ENCODE measurements at regions not wholly inside any gene's neighbourhood (a gene's known extent, or its start where the extent isn't known, plus 50 kb on each side); places are given as distances from the start of the nearest gene placed in this dataset.

- no peaks in the 10 kb centered on the region for H3K27me3 ChIP-seq (ENCODE audit: control insufficient read depth, insufficient read depth, low read length)
- H3K4me3 ChIP-seq (ENCODE audit: low read length), result no peak overlapping the region
- no peak overlapping the region for H3K27ac ChIP-seq (ENCODE audit: low read length)
- no peaks in the 10 kb centered on the region for H3K36me3 ChIP-seq (ENCODE audit: control insufficient read depth, insufficient read depth, low read length)
- H3K9me3 ChIP-seq (ENCODE audit: control insufficient read depth, low read depth, low read length), result no peaks in the 10 kb centered on the region
- no peaks in the 10 kb centered on the region for H3K4me1 ChIP-seq (ENCODE audit: control insufficient read depth, insufficient read depth, low read length)
- no peak for DNase-seq
Measured at GRCh38 chr1:221101807-221102605, 222.8 kb downstream of the HLX start.

GRCh38 chr1:221104596-221104995, 225.4 kb downstream of the HLX start:
- no peak overlapping the region for H3K4me3 ChIP-seq (ENCODE audit: low read length)
- no CpG with 5 or more reads among the region's 3 CpGs for WGBS (ENCODE audit: insufficient coverage, low lambda C conversion rate)
- no peak for DNase-seq
- no peaks in the 10 kb centered on the region for H3K36me3 ChIP-seq (ENCODE audit: control insufficient read depth, insufficient read depth, low read length)
- no peaks in the 10 kb centered on the region for H3K4me1 ChIP-seq (ENCODE audit: control insufficient read depth, insufficient read depth, low read length)
- H3K9me3 ChIP-seq (ENCODE audit: control insufficient read depth, low read depth, low read length), result no peaks in the 10 kb centered on the region
- H3K27me3 ChIP-seq (ENCODE audit: control insufficient read depth, insufficient read depth, low read length), result no peaks in the 10 kb centered on the region
- H3K27ac ChIP-seq (ENCODE audit: low read length), result no peak overlapping the region

GRCh38 chr1:221105578-221105977, 226.3 kb downstream of the HLX start:
- 43% methylated on average over 1 of the region's 1 CpG for WGBS (ENCODE audit: insufficient coverage, low lambda C conversion rate)
- H3K4me1 ChIP-seq (ENCODE audit: control insufficient read depth, insufficient read depth, low read length), result no peaks in the 10 kb centered on the region
- H3K36me3 ChIP-seq (ENCODE audit: control insufficient read depth, insufficient read depth, low read length), result no peaks in the 10 kb centered on the region
- no peak for DNase-seq
- no peak overlapping the region for H3K4me3 ChIP-seq (ENCODE audit: low read length)
- H3K27ac ChIP-seq (ENCODE audit: low read length), result no peak overlapping the region
- H3K9me3 ChIP-seq (ENCODE audit: control insufficient read depth, low read depth, low read length), result no peaks in the 10 kb centered on the region
- H3K27me3 ChIP-seq (ENCODE audit: control insufficient read depth, insufficient read depth, low read length), result no peaks in the 10 kb centered on the region

- H3K36me3 ChIP-seq (ENCODE audit: control insufficient read depth, insufficient read depth, low read length), result no peaks in the 10 kb centered on the region
- no peak overlapping the region for H3K4me3 ChIP-seq (ENCODE audit: low read length)
- H3K27me3 ChIP-seq (ENCODE audit: control insufficient read depth, insufficient read depth, low read length), result no peaks in the 10 kb centered on the region
- H3K4me1 ChIP-seq (ENCODE audit: control insufficient read depth, insufficient read depth, low read length), result no peaks in the 10 kb centered on the region
- no peak for DNase-seq
- no peak overlapping the region for H3K27ac ChIP-seq (ENCODE audit: low read length)
- WGBS (ENCODE audit: insufficient coverage, low lambda C conversion rate), result 100% methylated on average over 2 of the region's 3 CpGs
- no peaks in the 10 kb centered on the region for H3K9me3 ChIP-seq (ENCODE audit: control insufficient read depth, low read depth, low read length)
Measured at GRCh38 chr1:221106616-221107015, 227.4 kb downstream of the HLX start.

- Histone ChIP-seq H3K27ac (ENCODE audit: low read length) (no peak overlapping the region), H3K4me3 (ENCODE audit: low read length) (no peak overlapping the region), H3K9me3 (ENCODE audit: control insufficient read depth, low read depth, low read length) (no peaks in the 10 kb centered on the region), H3K36me3 (ENCODE audit: control insufficient read depth, insufficient read depth, low read length) (no peaks in the 10 kb centered on the region), H3K4me1 (ENCODE audit: control insufficient read depth, insufficient read depth, low read length) (no peaks in the 10 kb centered on the region), H3K27me3 (ENCODE audit: control insufficient read depth, insufficient read depth, low read length) (no peaks in the 10 kb centered on the region)
- no peak for DNase-seq
Measured at GRCh38 chr1:221109930-221110329, 230.7 kb downstream of the HLX start.

- no peaks in the 10 kb centered on the region for H3K36me3 ChIP-seq (ENCODE audit: control insufficient read depth, insufficient read depth, low read length)
- DNase-seq, result no peak
- H3K4me1 ChIP-seq (ENCODE audit: control insufficient read depth, insufficient read depth, low read length), result no peaks in the 10 kb centered on the region
- H3K27ac ChIP-seq (ENCODE audit: low read length), result no peak overlapping the region
- H3K4me3 ChIP-seq (ENCODE audit: low read length), result no peak overlapping the region
- H3K9me3 ChIP-seq (ENCODE audit: control insufficient read depth, low read depth, low read length), result no peaks in the 10 kb centered on the region
- H3K27me3 ChIP-seq (ENCODE audit: control insufficient read depth, insufficient read depth, low read length), result no peaks in the 10 kb centered on the region
- WGBS (ENCODE audit: insufficient coverage, low lambda C conversion rate), result no CpG with 5 or more reads among the region's 1 CpG
Measured at GRCh38 chr1:221117133-221117532, 237.9 kb downstream of the HLX start.

- no peaks in the 10 kb centered on the region for H3K4me1 ChIP-seq (ENCODE audit: control insufficient read depth, insufficient read depth, low read length)
- DNase-seq, result no peak
- H3K4me3 ChIP-seq (ENCODE audit: low read length), result no peak overlapping the region
- H3K36me3 ChIP-seq (ENCODE audit: control insufficient read depth, insufficient read depth, low read length), result no peaks in the 10 kb centered on the region
- no CpG with 5 or more reads among the region's 3 CpGs for WGBS (ENCODE audit: insufficient coverage, low lambda C conversion rate)
- H3K9me3 ChIP-seq (ENCODE audit: control insufficient read depth, low read depth, low read length), result no peaks in the 10 kb centered on the region
- H3K27me3 ChIP-seq (ENCODE audit: control insufficient read depth, insufficient read depth, low read length), result no peaks in the 10 kb centered on the region
- no peak overlapping the region for H3K27ac ChIP-seq (ENCODE audit: low read length)
Measured at GRCh38 chr1:221117548-221117951, 238.3 kb downstream of the HLX start.

GRCh38 chr1:221118176-221118937, 239.1 kb downstream of the HLX start:
- WGBS (ENCODE audit: insufficient coverage, low lambda C conversion rate), result 39% methylated on average over 3 of the region's 3 CpGs
- Histone ChIP-seq H3K4me3 (ENCODE audit: low read length) (no peak overlapping the region), H3K27me3 (ENCODE audit: control insufficient read depth, insufficient read depth, low read length) (no peaks in the 10 kb centered on the region), H3K9me3 (ENCODE audit: control insufficient read depth, low read depth, low read length) (no peaks in the 10 kb centered on the region), H3K36me3 (ENCODE audit: control insufficient read depth, insufficient read depth, low read length) (no peaks in the 10 kb centered on the region), H3K4me1 (ENCODE audit: control insufficient read depth, insufficient read depth, low read length) (no peaks in the 10 kb centered on the region), H3K27ac (ENCODE audit: low read length) (no peak overlapping the region)
- no peak for DNase-seq

- H3K4me3 ChIP-seq (ENCODE audit: low read length), result no peak overlapping the region
- no peaks in the 10 kb centered on the region for H3K36me3 ChIP-seq (ENCODE audit: control insufficient read depth, insufficient read depth, low read length)
- no peaks in the 10 kb centered on the region for H3K4me1 ChIP-seq (ENCODE audit: control insufficient read depth, insufficient read depth, low read length)
- no CpG with 5 or more reads among the region's 1 CpG for WGBS (ENCODE audit: insufficient coverage, low lambda C conversion rate)
- no peak overlapping the region for H3K27ac ChIP-seq (ENCODE audit: low read length)
- no peaks in the 10 kb centered on the region for H3K9me3 ChIP-seq (ENCODE audit: control insufficient read depth, low read depth, low read length)
- no peak for DNase-seq
- no peaks in the 10 kb centered on the region for H3K27me3 ChIP-seq (ENCODE audit: control insufficient read depth, insufficient read depth, low read length)
Measured at GRCh38 chr1:221118938-221119320, 239.7 kb downstream of the HLX start.

- no peak overlapping the region for H3K27ac ChIP-seq (ENCODE audit: low read length)
- no peaks in the 10 kb centered on the region for H3K9me3 ChIP-seq (ENCODE audit: control insufficient read depth, low read depth, low read length)
- H3K4me1 ChIP-seq (ENCODE audit: control insufficient read depth, insufficient read depth, low read length), result no peaks in the 10 kb centered on the region
- no peak overlapping the region for H3K4me3 ChIP-seq (ENCODE audit: low read length)
- no peak for DNase-seq
- H3K27me3 ChIP-seq (ENCODE audit: control insufficient read depth, insufficient read depth, low read length), result no peaks in the 10 kb centered on the region
- H3K36me3 ChIP-seq (ENCODE audit: control insufficient read depth, insufficient read depth, low read length), result no peaks in the 10 kb centered on the region
- WGBS (ENCODE audit: insufficient coverage, low lambda C conversion rate), result no CpG with 5 or more reads among the region's 1 CpG
Measured at GRCh38 chr1:221122501-221122900, 243.3 kb downstream of the HLX start.

GRCh38 chr1:221125976-221126375, 246.7 kb downstream of the HLX start:
- Histone ChIP-seq H3K27me3 (ENCODE audit: control insufficient read depth, insufficient read depth, low read length) (no peaks in the 10 kb centered on the region), H3K27ac (ENCODE audit: low read length) (no peak overlapping the region), H3K36me3 (ENCODE audit: control insufficient read depth, insufficient read depth, low read length) (no peaks in the 10 kb centered on the region), H3K4me1 (ENCODE audit: control insufficient read depth, insufficient read depth, low read length) (no peaks in the 10 kb centered on the region), H3K9me3 (ENCODE audit: control insufficient read depth, low read depth, low read length) (no peaks in the 10 kb centered on the region), H3K4me3 (ENCODE audit: low read length) (no peak overlapping the region)
- no peak for DNase-seq
- 89% methylated on average over 2 of the region's 5 CpGs for WGBS (ENCODE audit: insufficient coverage, low lambda C conversion rate)

All from large intestine (tissue), 3 donors.